Esophagus squamous epithelium (tissue), 5 donors: ENCODE measurements at regions not wholly inside any gene's neighbourhood (a gene's known extent, or its start where the extent isn't known, plus 50 kb on each side); places are given as distances from the start of the nearest gene placed in this dataset.

Experiments used
- DNase-seq: peaks from one replicate; lab custom pipeline; 2025; lab: John Stamatoyannopoulos, UW
- H3K27ac ChIP-seq, 4 donors: fragments of 200-600 bp; sonication (generic); one replicate each; pipeline ENCODE4 v1.5.1; 2016 to 2019; ENCODE audit warnings: mild to moderate bottlenecking in 1 of 4
- H3K27me3 ChIP-seq, 4 donors: fragments of 200-600 bp; sonication (generic); 1 replicate in 3 of 4; 2 replicates in 1 of 4; pipeline versions ENCODE4 v1.5.1 to v1.6.0; 2017 to 2021; ENCODE audit warnings: antibody characterized with exemption in 1 of 4
- H3K36me3 ChIP-seq, 3 donors: fragments of 200-600 bp; sonication (generic); one replicate each; pipeline ENCODE4 v1.5.1; 2016 to 2019
- H3K4me1 ChIP-seq, 3 donors: fragments of 200-600 bp; sonication (generic); one replicate each; pipeline ENCODE4 v1.5.1; 2017 to 2019
- H3K4me3 ChIP-seq, 4 donors: fragments of 200-600 bp; sonication (generic); 1 replicate in 3 of 4; 2 replicates in 1 of 4; pipeline ENCODE4 v1.5.1; 2016 to 2019; ENCODE audit warnings: mild to moderate bottlenecking in 2 of 4, moderate library complexity in 1 of 4
- H3K9me3 ChIP-seq, 3 donors: fragments of 200-600 bp; sonication (generic); one replicate each; pipeline ENCODE4 v1.5.1; 2016 to 2019
- CTCF ChIP-seq, 6 experiments: fragments of 450-650 bp in 4 of 6; fragments of 200-600 bp in 2 of 6; sonication (generic) in 2 of 6; IDR thresholded peaks; one replicate each; pipeline ENCODE4 v1.5.1; 2016 to 2019; ENCODE audit warnings: antibody characterized with exemption in 6 of 6, mild to moderate bottlenecking in 4 of 6, moderate library complexity in 4 of 6
- POLR2A ChIP-seq, 4 donors: fragments of 450-650 bp; IDR thresholded peaks; one replicate each; pipeline ENCODE4 v1.6.1; 2017; ENCODE audit warnings: antibody characterized with exemption in 4 of 4, mild to moderate bottlenecking in 4 of 4, moderate library complexity in 3 of 4
- WGBS, 2 donors: methylation state at CpG; one replicate each; pipeline ENCODE4 v1.1.5; 2018; 5-methylcytosine and 5-hydroxymethylcytosine counted together
- intact Hi-C: fragments of 100-400 bp; cut with DNase I; formaldehyde crosslinking; loops from one replicate; pipeline ENCODE4 v1.15.0; 2022
- donor health status: DM: yes; HTN: yes; CAD: no.

- intact Hi-C loops: no loop called here
- Histone ChIP-seq H3K36me3 (no peaks in the 10 kb centered on the region), H3K9me3 (peaks cover 0 to 5% (median 0%) of the 10 kb centered on the region in 3 donors), H3K4me3 (no peak overlapping the region), H3K27ac (no peak overlapping the region), H3K27me3 (peaks cover 0 to 3% (median 0%) of the 10 kb centered on the region in 4 donors), H3K4me1 (no peaks in the 10 kb centered on the region)
- TF ChIP-seq CTCF (IDR thresholded peaks at IDR 0.05) (no peak), POLR2A (IDR thresholded peaks at IDR 0.05) (no peak)
- 55 to 80% methylated on average over 3 to 4 of the region's 4 CpGs for WGBS, 2 donors
- DNase-seq: no peak
These were observed 442.7 kb upstream of the MEIS1 start for GRCh38 chr2:65992198-65992554.

GRCh38 chr2:65991381-65992197, 443.3 kb upstream of the MEIS1 start:
- no peaks in the 10 kb centered on the region for H3K36me3 ChIP-seq
- TF ChIP-seq POLR2A (IDR thresholded peaks at IDR 0.05): no peak
- TF ChIP-seq CTCF (IDR thresholded peaks at IDR 0.05): no peak
- no peaks in the 10 kb centered on the region for H3K4me1 ChIP-seq
- no peak overlapping the region for H3K27ac ChIP-seq
- 60 to 72% methylated on average over 9 of the region's 9 CpGs for WGBS, 2 donors
- peaks cover 0 to 3% (median 0%) of the 10 kb centered on the region in 4 donors for H3K27me3 ChIP-seq
- intact Hi-C loops: no loop called here
- H3K9me3 ChIP-seq: peaks cover 0 to 5% (median 0%) of the 10 kb centered on the region in 3 donors
- no peak for DNase-seq
- H3K4me3 ChIP-seq: no peak overlapping the region

- Histone ChIP-seq H3K4me3 (no peak overlapping the region), H3K4me1 (peaks cover 0 to 4% (median 0%) of the 10 kb centered on the region in 3 donors), H3K9me3 (peaks cover 0 to 5% (median 0%) of the 10 kb centered on the region in 3 donors), H3K36me3 (no peaks in the 10 kb centered on the region), H3K27me3 (no peaks in the 10 kb centered on the region), H3K27ac (peak overlapping the region in 2 of 4 donors; percentile 34 to 64)
- no peak for DNase-seq
- intact Hi-C loops: no loop called here
- TF ChIP-seq POLR2A (IDR thresholded peaks at IDR 0.05) (no peak), CTCF (IDR thresholded peaks at IDR 0.05) (no peak)
These were observed 448.9 kb upstream of the MEIS1 start for GRCh38 chr2:65985986-65986385.

- Histone ChIP-seq H3K36me3 (no peaks in the 10 kb centered on the region), H3K4me3 (no peak overlapping the region), H3K27ac (no peak overlapping the region), H3K27me3 (no peaks in the 10 kb centered on the region), H3K9me3 (no peaks in the 10 kb centered on the region), H3K4me1 (no peaks in the 10 kb centered on the region)
- WGBS, 2 donors: 73 to 88% methylated on average over 1 of the region's 1 CpG
- no peak for DNase-seq
- TF ChIP-seq CTCF (IDR thresholded peaks at IDR 0.05) (no peak), POLR2A (IDR thresholded peaks at IDR 0.05) (no peak)
- intact Hi-C loops: no loop called here
These were observed 454.4 kb upstream of the MEIS1 start for GRCh38 chr2:65980531-65980930.

- DNase-seq: no peak
These were observed 455.5 kb upstream of the MEIS1 start for GRCh38 chr2:65979446-65979845.

More at GRCh38 chr2:65979446-65979845, 455.5 kb upstream of the MEIS1 start:
- intact Hi-C loops: no loop called here
- Histone ChIP-seq H3K27me3 (no peaks in the 10 kb centered on the region), H3K4me1 (no peaks in the 10 kb centered on the region), H3K27ac (no peak overlapping the region), H3K9me3 (no peaks in the 10 kb centered on the region), H3K36me3 (no peaks in the 10 kb centered on the region), H3K4me3 (no peak overlapping the region)
- 67 to 80% methylated on average over 7 of the region's 7 CpGs for WGBS, 2 donors
- TF ChIP-seq CTCF (IDR thresholded peaks at IDR 0.05) (no peak), POLR2A (IDR thresholded peaks at IDR 0.05) (no peak)
